ENCODE measurements at regions not wholly inside any gene's neighbourhood (a gene's known extent, or its start where the extent isn't known, plus 50 kb on each side); places are given as distances from the start of the nearest gene placed in this dataset.
A peak's percentile ranks its signal among the peaks of the same experiment; 100 is the strongest.
"Not testable (repeated sequence)": the region's sequence is repeated elsewhere in the genome, so short reads cannot be mapped to it uniquely, and the experiment has no call there.

- no peak for DNase-seq
Observed at GRCh38 chr5:99099691-99100090, 170.9 kb upstream of the CHD1 start.

GRCh38 chr5:99089822-99090549 lies 161.2 kb upstream of the CHD1 start:
- DNase-seq, result no peak

- DNase-seq, result no peak
Observed at GRCh38 chr5:99088309-99088708, 159.5 kb upstream of the CHD1 start.

GRCh38 chr5:99083197-99083596 lies 154.4 kb upstream of the CHD1 start:
- DNase-seq, result no peak

- no peak for DNase-seq
Observed at GRCh38 chr5:99081711-99082110, 152.9 kb upstream of the CHD1 start.

GRCh38 chr5:99076723-99077640 lies 148.2 kb upstream of the CHD1 start:
- DNase-seq, result no peak

- DNase-seq, result no peak
Observed at GRCh38 chr5:99072846-99073245, 144.0 kb upstream of the CHD1 start.

- no peak for DNase-seq
Observed at GRCh38 chr5:99070822-99071221, 142.0 kb upstream of the CHD1 start.

GRCh38 chr5:99070362-99070761 lies 141.6 kb upstream of the CHD1 start:
- DNase-seq, result no peak

GRCh38 chr5:99068944-99069650 lies 140.3 kb upstream of the CHD1 start:
- DNase-seq, result no peak

GRCh38 chr5:99063737-99064136 lies 134.9 kb upstream of the CHD1 start:
- DNase-seq, result no peak

GRCh38 chr5:99061711-99062110 lies 132.9 kb upstream of the CHD1 start:
- no peak for DNase-seq

- DNase-seq, result no peak
Observed at GRCh38 chr5:99061299-99061698, 132.5 kb upstream of the CHD1 start.

GRCh38 chr5:99060306-99061261 lies 131.8 kb upstream of the CHD1 start:
- DNase-seq, result peak; percentile 66

GRCh38 chr5:99059685-99060084 lies 130.9 kb upstream of the CHD1 start:
- DNase-seq, result no peak

- no peak for DNase-seq
Observed at GRCh38 chr5:99058466-99058865, 129.7 kb upstream of the CHD1 start.

- DNase-seq, result no peak
Observed at GRCh38 chr5:99054972-99055371, 126.2 kb upstream of the CHD1 start.

- DNase-seq, result no peak
Observed at GRCh38 chr5:99045871-99046270, 117.1 kb upstream of the CHD1 start.

GRCh38 chr5:99043257-99043656 lies 114.5 kb upstream of the CHD1 start:
- DNase-seq, result not testable (repeated sequence)

- DNase-seq, result no peak
Observed at GRCh38 chr5:99037668-99038067, 108.9 kb upstream of the CHD1 start.

GRCh38 chr5:99035942-99036341 lies 107.1 kb upstream of the CHD1 start:
- DNase-seq, result no peak

- no peak for DNase-seq
Observed at GRCh38 chr5:99034336-99034735, 105.5 kb upstream of the CHD1 start.

Data from right hindlimb (tissue), 1 donor.